ENCODE measurements at regions not wholly inside any gene's neighbourhood (a gene's known extent, or its start where the extent isn't known, plus 50 kb on each side); places are given as distances from the start of the nearest gene placed in this dataset.

DNA sequence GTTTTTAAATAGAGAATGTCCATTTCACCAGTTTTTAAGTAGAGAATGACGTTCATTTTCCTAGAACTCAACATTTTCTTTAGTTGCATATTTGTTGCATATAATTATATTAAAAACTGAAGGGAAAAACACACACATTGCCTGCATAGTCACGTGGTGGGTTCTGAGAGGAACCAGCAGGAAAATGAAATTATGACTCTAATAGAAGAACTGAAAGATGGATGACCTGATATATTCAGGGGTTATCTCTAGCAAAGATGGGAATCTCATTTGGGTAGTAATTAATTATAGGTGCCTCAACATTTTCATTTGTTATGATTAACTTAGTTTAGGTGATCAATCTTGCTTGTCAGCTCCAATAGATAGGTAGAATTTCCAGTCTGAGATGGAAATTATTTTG lies 288.3 kb downstream of the TRIB2 start:
- no peak overlapping the region for H2BK120ac ChIP-seq (ENCODE audit: low read depth, low read length, poor library complexity, severe bottlenecking)
- H2AK5ac ChIP-seq (ENCODE audit: insufficient read length, low read length): no peak overlapping the region
- no peaks in the 10 kb centered on the region for H3K79me1 ChIP-seq (ENCODE audit: insufficient read depth, low read depth, low read length, poor library complexity, severe bottlenecking)
- no peak overlapping the region for H4K5ac ChIP-seq (ENCODE audit: insufficient read length, low read depth, low read length)
- no peak overlapping the region for H3K56ac ChIP-seq (ENCODE audit: insufficient read length, low read depth, low read length)
- no peak overlapping the region for H3K27ac ChIP-seq (ENCODE audit: insufficient read length, low read depth, low read length)
- no peak overlapping the region for H2BK20ac ChIP-seq (ENCODE audit: low read depth, low read length, poor library complexity, severe bottlenecking)
- Mint-ChIP-seq H3K27me3 (ENCODE audit: low read depth) (no peaks in the 10 kb centered on the region), H3K36me3 (ENCODE audit: insufficient read depth in 1 of 3, low read depth in 3 of 3) (no peaks in the 10 kb centered on the region), H3K27ac (no peak overlapping the region), H3K4me1 (peaks cover 13% of the 10 kb centered on the region in 2 experiments), H3K4me3 (no peak overlapping the region), H3K9me3 (no peaks in the 10 kb centered on the region)
- no peaks in the 10 kb centered on the region for H3K27me3 ChIP-seq (ENCODE audit: insufficient read depth, low read length)
- no peak overlapping the region for H2BK5ac ChIP-seq (ENCODE audit: insufficient read length, low read length)
- no peak overlapping the region for H3K4ac ChIP-seq (ENCODE audit: low read depth, low read length)
- H3T11ph ChIP-seq (ENCODE audit: low read length): no peak overlapping the region
- H3K9ac ChIP-seq (ENCODE audit: extremely low read depth, insufficient read length, low read length): no peak overlapping the region
- H3K4me1 ChIP-seq (ENCODE audit: insufficient read depth, low read length): no peaks in the 10 kb centered on the region
- no peak overlapping the region for H3K23ac ChIP-seq (ENCODE audit: insufficient read length, low read depth, low read length)
- no peak overlapping the region for H2BK12ac ChIP-seq (ENCODE audit: insufficient read length, low read depth, low read length)
- H3K79me2 ChIP-seq (ENCODE audit: insufficient read depth, low read length): no peaks in the 10 kb centered on the region
- H2AFZ ChIP-seq (ENCODE audit: low read length): no peak overlapping the region
- H2BK15ac ChIP-seq (ENCODE audit: low read depth, low read length): no peak overlapping the region
- H4K91ac ChIP-seq (ENCODE audit: insufficient read length, low read depth, low read length): no peak overlapping the region
- no peaks in the 10 kb centered on the region for H4K20me1 ChIP-seq (ENCODE audit: control insufficient read depth, insufficient read depth, insufficient read length)
- H3K9me3 ChIP-seq (ENCODE audit: control insufficient read depth, low read depth, low read length): no peaks in the 10 kb centered on the region
- H3K4me2 ChIP-seq (ENCODE audit: insufficient read depth, insufficient read length, low read length): no peak overlapping the region
- H3K23me2 ChIP-seq (ENCODE audit: insufficient read length, low read depth, low read length, poor library complexity, severe bottlenecking): no peaks in the 10 kb centered on the region
- TF ChIP-seq, protein P1, sequence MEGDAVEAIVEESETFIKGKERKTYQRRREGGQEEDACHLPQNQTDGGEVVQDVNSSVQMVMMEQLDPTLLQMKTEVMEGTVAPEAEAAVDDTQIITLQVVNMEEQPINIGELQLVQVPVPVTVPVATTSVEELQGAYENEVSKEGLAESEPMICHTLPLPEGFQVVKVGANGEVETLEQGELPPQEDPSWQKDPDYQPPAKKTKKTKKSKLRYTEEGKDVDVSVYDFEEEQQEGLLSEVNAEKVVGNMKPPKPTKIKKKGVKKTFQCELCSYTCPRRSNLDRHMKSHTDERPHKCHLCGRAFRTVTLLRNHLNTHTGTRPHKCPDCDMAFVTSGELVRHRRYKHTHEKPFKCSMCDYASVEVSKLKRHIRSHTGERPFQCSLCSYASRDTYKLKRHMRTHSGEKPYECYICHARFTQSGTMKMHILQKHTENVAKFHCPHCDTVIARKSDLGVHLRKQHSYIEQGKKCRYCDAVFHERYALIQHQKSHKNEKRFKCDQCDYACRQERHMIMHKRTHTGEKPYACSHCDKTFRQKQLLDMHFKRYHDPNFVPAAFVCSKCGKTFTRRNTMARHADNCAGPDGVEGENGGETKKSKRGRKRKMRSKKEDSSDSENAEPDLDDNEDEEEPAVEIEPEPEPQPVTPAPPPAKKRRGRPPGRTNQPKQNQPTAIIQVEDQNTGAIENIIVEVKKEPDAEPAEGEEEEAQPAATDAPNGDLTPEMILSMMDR (conservative IDR thresholded peaks at IDR 0.05): no peak
- DNase-seq: no peak
- no peak overlapping the region for H3K18ac ChIP-seq (ENCODE audit: insufficient read length, low read depth, low read length)
- H3K14ac ChIP-seq (ENCODE audit: insufficient read depth, low read length): no peak overlapping the region
- no peak overlapping the region for H4K8ac ChIP-seq (replicated peaks; ENCODE audit: insufficient read length, low read depth, low read length)
- WGBS (ENCODE audit: extremely low coverage, insufficient read length, low lambda C conversion rate): no CpG with 5 or more reads among the region's 2 CpGs
